ENCODE measurements at regions not wholly inside any gene's neighbourhood (a gene's known extent, or its start where the extent isn't known, plus 50 kb on each side); places are given as distances from the start of the nearest gene placed in this dataset.

DNA sequence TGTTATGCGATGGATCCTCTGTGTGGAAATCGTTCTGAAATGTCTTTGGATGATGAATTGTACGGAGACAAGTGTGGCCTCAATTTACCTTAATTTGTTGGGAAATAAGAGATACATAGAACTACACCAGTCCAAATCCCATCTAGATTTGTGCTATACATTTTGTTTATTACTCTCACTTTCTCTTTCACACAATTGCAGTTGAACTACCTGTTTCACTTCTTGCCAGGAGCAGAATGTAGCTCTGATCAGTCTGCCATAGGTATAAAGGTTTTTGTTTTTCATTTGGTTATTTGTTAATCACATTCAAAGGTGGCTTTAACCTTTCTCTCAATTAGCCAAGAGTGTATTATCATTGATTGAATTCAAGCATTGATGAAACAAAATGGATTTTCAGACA, 268.2 kb downstream of the SNAPC1 start:
- ChIA-PET CTCF (ENCODE audit: low intra/inter-chr PET ratio) (no interaction called here), POLR2A (no interaction called here)
- no peaks in the 10 kb centered on the region for H3K9me3 ChIP-seq (replicated peaks; ENCODE audit: control insufficient read depth, insufficient read depth, low read depth, low read length)
- H3K4me3 ChIP-seq, result no peak overlapping the region
- 0% methylated on average over 3 of the region's 3 CpGs for WGBS (ENCODE audit: insufficient coverage, low coverage, missing lambda C conversion rate)
- TF ChIP-seq, protein P1, sequence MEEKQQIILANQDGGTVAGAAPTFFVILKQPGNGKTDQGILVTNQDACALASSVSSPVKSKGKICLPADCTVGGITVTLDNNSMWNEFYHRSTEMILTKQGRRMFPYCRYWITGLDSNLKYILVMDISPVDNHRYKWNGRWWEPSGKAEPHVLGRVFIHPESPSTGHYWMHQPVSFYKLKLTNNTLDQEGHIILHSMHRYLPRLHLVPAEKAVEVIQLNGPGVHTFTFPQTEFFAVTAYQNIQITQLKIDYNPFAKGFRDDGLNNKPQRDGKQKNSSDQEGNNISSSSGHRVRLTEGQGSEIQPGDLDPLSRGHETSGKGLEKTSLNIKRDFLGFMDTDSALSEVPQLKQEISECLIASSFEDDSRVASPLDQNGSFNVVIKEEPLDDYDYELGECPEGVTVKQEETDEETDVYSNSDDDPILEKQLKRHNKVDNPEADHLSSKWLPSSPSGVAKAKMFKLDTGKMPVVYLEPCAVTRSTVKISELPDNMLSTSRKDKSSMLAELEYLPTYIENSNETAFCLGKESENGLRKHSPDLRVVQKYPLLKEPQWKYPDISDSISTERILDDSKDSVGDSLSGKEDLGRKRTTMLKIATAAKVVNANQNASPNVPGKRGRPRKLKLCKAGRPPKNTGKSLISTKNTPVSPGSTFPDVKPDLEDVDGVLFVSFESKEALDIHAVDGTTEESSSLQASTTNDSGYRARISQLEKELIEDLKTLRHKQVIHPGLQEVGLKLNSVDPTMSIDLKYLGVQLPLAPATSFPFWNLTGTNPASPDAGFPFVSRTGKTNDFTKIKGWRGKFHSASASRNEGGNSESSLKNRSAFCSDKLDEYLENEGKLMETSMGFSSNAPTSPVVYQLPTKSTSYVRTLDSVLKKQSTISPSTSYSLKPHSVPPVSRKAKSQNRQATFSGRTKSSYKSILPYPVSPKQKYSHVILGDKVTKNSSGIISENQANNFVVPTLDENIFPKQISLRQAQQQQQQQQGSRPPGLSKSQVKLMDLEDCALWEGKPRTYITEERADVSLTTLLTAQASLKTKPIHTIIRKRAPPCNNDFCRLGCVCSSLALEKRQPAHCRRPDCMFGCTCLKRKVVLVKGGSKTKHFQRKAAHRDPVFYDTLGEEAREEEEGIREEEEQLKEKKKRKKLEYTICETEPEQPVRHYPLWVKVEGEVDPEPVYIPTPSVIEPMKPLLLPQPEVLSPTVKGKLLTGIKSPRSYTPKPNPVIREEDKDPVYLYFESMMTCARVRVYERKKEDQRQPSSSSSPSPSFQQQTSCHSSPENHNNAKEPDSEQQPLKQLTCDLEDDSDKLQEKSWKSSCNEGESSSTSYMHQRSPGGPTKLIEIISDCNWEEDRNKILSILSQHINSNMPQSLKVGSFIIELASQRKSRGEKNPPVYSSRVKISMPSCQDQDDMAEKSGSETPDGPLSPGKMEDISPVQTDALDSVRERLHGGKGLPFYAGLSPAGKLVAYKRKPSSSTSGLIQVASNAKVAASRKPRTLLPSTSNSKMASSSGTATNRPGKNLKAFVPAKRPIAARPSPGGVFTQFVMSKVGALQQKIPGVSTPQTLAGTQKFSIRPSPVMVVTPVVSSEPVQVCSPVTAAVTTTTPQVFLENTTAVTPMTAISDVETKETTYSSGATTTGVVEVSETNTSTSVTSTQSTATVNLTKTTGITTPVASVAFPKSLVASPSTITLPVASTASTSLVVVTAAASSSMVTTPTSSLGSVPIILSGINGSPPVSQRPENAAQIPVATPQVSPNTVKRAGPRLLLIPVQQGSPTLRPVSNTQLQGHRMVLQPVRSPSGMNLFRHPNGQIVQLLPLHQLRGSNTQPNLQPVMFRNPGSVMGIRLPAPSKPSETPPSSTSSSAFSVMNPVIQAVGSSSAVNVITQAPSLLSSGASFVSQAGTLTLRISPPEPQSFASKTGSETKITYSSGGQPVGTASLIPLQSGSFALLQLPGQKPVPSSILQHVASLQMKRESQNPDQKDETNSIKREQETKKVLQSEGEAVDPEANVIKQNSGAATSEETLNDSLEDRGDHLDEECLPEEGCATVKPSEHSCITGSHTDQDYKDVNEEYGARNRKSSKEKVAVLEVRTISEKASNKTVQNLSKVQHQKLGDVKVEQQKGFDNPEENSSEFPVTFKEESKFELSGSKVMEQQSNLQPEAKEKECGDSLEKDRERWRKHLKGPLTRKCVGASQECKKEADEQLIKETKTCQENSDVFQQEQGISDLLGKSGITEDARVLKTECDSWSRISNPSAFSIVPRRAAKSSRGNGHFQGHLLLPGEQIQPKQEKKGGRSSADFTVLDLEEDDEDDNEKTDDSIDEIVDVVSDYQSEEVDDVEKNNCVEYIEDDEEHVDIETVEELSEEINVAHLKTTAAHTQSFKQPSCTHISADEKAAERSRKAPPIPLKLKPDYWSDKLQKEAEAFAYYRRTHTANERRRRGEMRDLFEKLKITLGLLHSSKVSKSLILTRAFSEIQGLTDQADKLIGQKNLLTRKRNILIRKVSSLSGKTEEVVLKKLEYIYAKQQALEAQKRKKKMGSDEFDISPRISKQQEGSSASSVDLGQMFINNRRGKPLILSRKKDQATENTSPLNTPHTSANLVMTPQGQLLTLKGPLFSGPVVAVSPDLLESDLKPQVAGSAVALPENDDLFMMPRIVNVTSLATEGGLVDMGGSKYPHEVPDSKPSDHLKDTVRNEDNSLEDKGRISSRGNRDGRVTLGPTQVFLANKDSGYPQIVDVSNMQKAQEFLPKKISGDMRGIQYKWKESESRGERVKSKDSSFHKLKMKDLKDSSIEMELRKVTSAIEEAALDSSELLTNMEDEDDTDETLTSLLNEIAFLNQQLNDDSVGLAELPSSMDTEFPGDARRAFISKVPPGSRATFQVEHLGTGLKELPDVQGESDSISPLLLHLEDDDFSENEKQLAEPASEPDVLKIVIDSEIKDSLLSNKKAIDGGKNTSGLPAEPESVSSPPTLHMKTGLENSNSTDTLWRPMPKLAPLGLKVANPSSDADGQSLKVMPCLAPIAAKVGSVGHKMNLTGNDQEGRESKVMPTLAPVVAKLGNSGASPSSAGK (IDR thresholded peaks at IDR 0.05), result no peak
- TF ChIP-seq L3MBTL2 (IDR thresholded peaks at IDR 0.05) (no peak), MIER1 (IDR thresholded peaks at IDR 0.05; ENCODE audit: low read depth) (no peak), BMI1 (IDR thresholded peaks at IDR 0.05; ENCODE audit: low read length) (no peak), DNMT1 (IDR thresholded peaks at IDR 0.05) (no peak), ARNT (IDR thresholded peaks at IDR 0.05) (no peak)
- TF ChIP-seq, protein P2, sequence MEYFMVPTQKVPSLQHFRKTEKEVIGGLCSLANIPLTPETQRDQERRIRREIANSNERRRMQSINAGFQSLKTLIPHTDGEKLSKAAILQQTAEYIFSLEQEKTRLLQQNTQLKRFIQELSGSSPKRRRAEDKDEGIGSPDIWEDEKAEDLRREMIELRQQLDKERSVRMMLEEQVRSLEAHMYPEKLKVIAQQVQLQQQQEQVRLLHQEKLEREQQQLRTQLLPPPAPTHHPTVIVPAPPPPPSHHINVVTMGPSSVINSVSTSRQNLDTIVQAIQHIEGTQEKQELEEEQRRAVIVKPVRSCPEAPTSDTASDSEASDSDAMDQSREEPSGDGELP (CRISPR knock-in tag; IDR thresholded peaks at IDR 0.05; ENCODE audit: borderline replicate concordance), result no peak
- intact Hi-C loops (cut with micrococcal nuclease) (no loop called here), in situ Hi-C loops (cut with MboI) (no loop called here)
- no peaks in the 10 kb centered on the region for H3K36me3 ChIP-seq (ENCODE audit: control insufficient read depth, insufficient read depth, low read length)
- H3K27ac ChIP-seq (ENCODE audit: extremely low read depth, low read depth, low read length), result no peak overlapping the region
- no TSS peak for BruUV-seq (replicated peaks)
- no peaks in the 10 kb centered on the region for H3K4me1 ChIP-seq (replicated peaks in 1 of 2; ENCODE audit: control insufficient read depth in 2 of 2, insufficient read depth in 2 of 2, low read length in 2 of 2)
- ATAC-seq (no peak), DNase-seq (ENCODE audit: extremely low read depth in 1 of 4, low spot score in 3 of 4) (no peak), FAIRE-seq (no peak)
- no peak overlapping the region for H2AFZ ChIP-seq (ENCODE audit: low read depth, low read length)
- H3K9me1 ChIP-seq (ENCODE audit: control insufficient read depth, insufficient read depth, low read length), result no peaks in the 10 kb centered on the region
- H3K27me3 ChIP-seq (ENCODE audit: control insufficient read depth in 2 of 2, insufficient read depth in 2 of 2, low read length in 2 of 2), result no peaks in the 10 kb centered on the region; a peak in 1 of 5 replicates
- H3K79me2 ChIP-seq (ENCODE audit: control insufficient read depth, insufficient read depth, low read length), result no peaks in the 10 kb centered on the region
- H3K4me2 ChIP-seq (ENCODE audit: insufficient read depth, low read length), result no peak overlapping the region
- no peaks in the 10 kb centered on the region for H4K20me1 ChIP-seq (replicated peaks; ENCODE audit: control insufficient read depth, insufficient read depth, low read length)
- no peak overlapping the region for H3K9ac ChIP-seq (ENCODE audit: insufficient read depth in 1 of 2, low read depth in 2 of 2, low read length in 2 of 2)
